ENCODE measurements at regions not wholly inside any gene's neighbourhood (a gene's known extent, or its start where the extent isn't known, plus 50 kb on each side); places are given as distances from the start of the nearest gene placed in this dataset.

- ATAC-seq, result no peak
- no peak overlapping the region for H3K4me3 ChIP-seq
Observed at GRCh38 chr3:14019459-14019858, 105.2 kb downstream of the CHCHD4 start.

DNA sequence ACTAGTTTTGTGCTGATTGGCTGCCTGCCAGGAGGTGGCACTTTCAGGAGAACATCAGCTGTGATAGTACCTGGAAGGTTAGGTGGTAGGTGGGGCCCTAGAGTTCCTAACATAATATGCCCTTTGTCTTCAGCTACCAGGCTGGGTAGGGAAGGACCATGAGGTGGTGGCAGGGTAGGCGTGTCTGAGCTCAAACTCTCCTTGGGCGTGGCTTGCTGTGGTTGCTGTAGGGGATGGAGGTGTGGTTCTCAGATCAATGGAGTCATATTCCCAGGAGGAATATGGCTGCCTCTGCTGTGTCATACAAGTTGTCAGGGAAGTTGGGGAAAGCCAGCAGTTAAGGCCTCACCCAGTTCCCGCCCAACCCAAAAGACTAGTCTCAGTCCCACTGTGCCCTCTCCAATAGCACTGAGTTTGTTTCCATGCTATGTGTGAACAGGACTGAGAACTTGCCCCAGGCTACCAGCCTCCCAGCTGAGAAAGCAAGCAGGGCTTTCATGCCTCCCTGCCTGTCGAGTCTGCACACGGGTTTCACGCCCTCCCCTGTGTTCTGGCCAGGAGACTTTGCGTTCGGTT, 107.7 kb downstream of the CHCHD4 start:
- H3K4me1 ChIP-seq, result no peaks in the 10 kb centered on the region
- intact Hi-C loops (cut with DNase I), result no loop called here
- no peak overlapping the region for H3K4me3 ChIP-seq
- H3K9me3 ChIP-seq, result peaks cover 0 to 40% (median 15%) of the 10 kb centered on the region in 11 donors
- ATAC-seq (no peak), DNase-seq (no peak)
- H3K27ac ChIP-seq, result no peak overlapping the region
- WGBS, 2 donors, result 75 to 80% methylated on average over 8 of the region's 8 CpGs
- TF ChIP-seq, protein P1, sequence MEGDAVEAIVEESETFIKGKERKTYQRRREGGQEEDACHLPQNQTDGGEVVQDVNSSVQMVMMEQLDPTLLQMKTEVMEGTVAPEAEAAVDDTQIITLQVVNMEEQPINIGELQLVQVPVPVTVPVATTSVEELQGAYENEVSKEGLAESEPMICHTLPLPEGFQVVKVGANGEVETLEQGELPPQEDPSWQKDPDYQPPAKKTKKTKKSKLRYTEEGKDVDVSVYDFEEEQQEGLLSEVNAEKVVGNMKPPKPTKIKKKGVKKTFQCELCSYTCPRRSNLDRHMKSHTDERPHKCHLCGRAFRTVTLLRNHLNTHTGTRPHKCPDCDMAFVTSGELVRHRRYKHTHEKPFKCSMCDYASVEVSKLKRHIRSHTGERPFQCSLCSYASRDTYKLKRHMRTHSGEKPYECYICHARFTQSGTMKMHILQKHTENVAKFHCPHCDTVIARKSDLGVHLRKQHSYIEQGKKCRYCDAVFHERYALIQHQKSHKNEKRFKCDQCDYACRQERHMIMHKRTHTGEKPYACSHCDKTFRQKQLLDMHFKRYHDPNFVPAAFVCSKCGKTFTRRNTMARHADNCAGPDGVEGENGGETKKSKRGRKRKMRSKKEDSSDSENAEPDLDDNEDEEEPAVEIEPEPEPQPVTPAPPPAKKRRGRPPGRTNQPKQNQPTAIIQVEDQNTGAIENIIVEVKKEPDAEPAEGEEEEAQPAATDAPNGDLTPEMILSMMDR (IDR thresholded peaks at IDR 0.05), result no peak
- no peaks in the 10 kb centered on the region for H3K36me3 ChIP-seq
- H3K27me3 ChIP-seq, result peaks cover 0 to 8% (median 0%) of the 10 kb centered on the region in 7 donors

More at GRCh38 chr3:14019459-14019858, 105.2 kb downstream of the CHCHD4 start:
- intact Hi-C loops (cut with DNase I), result no loop called here
- 65 to 72% methylated on average over 4 of the region's 4 CpGs for WGBS, 2 donors
- TF ChIP-seq, protein P1 (IDR thresholded peaks at IDR 0.05), result no peak
- Histone ChIP-seq H3K36me3 (no peaks in the 10 kb centered on the region), H3K4me1 (no peaks in the 10 kb centered on the region), H3K27me3 (peaks cover 0 to 8% (median 0%) of the 10 kb centered on the region in 7 donors), H3K27ac (no peak overlapping the region), H3K9me3 (peaks cover 0 to 46% (median 7%) of the 10 kb centered on the region in 11 donors)
- DNase-seq, result no peak

- no peaks in the 10 kb centered on the region for H3K36me3 ChIP-seq
- 66 to 81% methylated on average over 4 of the region's 4 CpGs for WGBS, 2 donors
- peaks cover 0 to 9% (median 0%) of the 10 kb centered on the region in 11 donors for H3K9me3 ChIP-seq
- no peak for DNase-seq
- H3K27ac ChIP-seq, result no peak overlapping the region
- H3K27me3 ChIP-seq, result peaks cover 0 to 9% (median 0%) of the 10 kb centered on the region in 7 donors
- TF ChIP-seq, protein P1 (IDR thresholded peaks at IDR 0.05), result no peak
- no peak overlapping the region for H3K4me3 ChIP-seq
- ATAC-seq, result no peak
- intact Hi-C loops (cut with DNase I), result no loop called here
- no peaks in the 10 kb centered on the region for H3K4me1 ChIP-seq
Observed at GRCh38 chr3:14007006-14007405, 117.7 kb downstream of the CHCHD4 start.

DNA sequence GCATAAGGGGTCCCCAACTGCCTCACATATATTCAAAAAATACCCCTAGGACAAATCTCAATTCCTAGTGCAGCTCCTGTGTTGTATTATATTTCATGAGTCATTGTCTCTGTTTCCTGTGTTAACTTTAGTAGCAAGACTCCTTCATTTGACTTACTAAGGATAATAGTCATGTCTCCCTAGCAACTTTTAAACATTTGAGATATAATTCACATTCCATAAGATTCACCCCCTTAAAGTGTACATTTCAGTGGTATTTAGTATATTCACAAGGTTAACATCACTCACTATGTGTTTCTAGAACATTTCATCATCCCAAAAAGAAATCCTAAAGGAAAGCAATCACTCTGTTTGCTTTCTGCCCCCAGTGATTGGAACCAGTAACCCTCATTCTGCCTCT, 121.3 kb upstream of the WNT7A start:
- Histone ChIP-seq H3K4me1 (no peaks in the 10 kb centered on the region), H3K36me3 (no peaks in the 10 kb centered on the region), H3K9me3 (no peaks in the 10 kb centered on the region), H3K27me3 (peaks cover 0 to 9% (median 0%) of the 10 kb centered on the region in 7 donors), H3K27ac (no peak overlapping the region), H3K4me3 (no peak overlapping the region)
- TF ChIP-seq, protein P1 (IDR thresholded peaks at IDR 0.05), result no peak
- ATAC-seq, result no peak
- no peak for DNase-seq
- intact Hi-C loops (cut with DNase I), result no loop called here

Measured in heart right ventricle (tissue), 16 donors.